NCI-H748 (cell line): ENCODE measurements at regions not wholly inside any gene's neighbourhood (a gene's known extent, or its start where the extent isn't known, plus 50 kb on each side); places are given as distances from the start of the nearest gene placed in this dataset.

Source experiments
- DNase-seq: peaks from one replicate; lab custom pipeline; 2025; ENCODE audit not compliant: unreplicated experiment; lab: John Stamatoyannopoulos, UW

GRCh38 chr5:92599217-92599810 is 981.7 kb downstream of the NR2F1-AS1 start:
- no peak for DNase-seq

GRCh38 chr5:92594031-92594430 is 987.0 kb downstream of the NR2F1-AS1 start:
- no peak for DNase-seq

- DNase-seq: no peak
Measured at GRCh38 chr5:92588876-92589275, 992.1 kb downstream of the NR2F1-AS1 start.

- no peak for DNase-seq
Measured at GRCh38 chr5:92581690-92582089, 999.3 kb downstream of the NR2F1-AS1 start.

GRCh38 chr5:92581249-92581648 is 999.8 kb downstream of the NR2F1-AS1 start:
- DNase-seq: no peak

GRCh38 chr5:92580814-92581213 is 1000.2 kb downstream of the NR2F1-AS1 start:
- no peak for DNase-seq

GRCh38 chr5:92574023-92574422 is 1007.0 kb downstream of the NR2F1-AS1 start:
- no peak for DNase-seq

GRCh38 chr5:92568522-92568921 is 1012.5 kb downstream of the NR2F1-AS1 start:
- DNase-seq: no peak

- DNase-seq: no peak
Measured at GRCh38 chr5:92567831-92568450, 1013.1 kb downstream of the NR2F1-AS1 start.

- no peak for DNase-seq
Measured at GRCh38 chr5:92566113-92566786, 1014.8 kb downstream of the NR2F1-AS1 start.

- no peak for DNase-seq
Measured at GRCh38 chr5:92565673-92566072, 1015.3 kb downstream of the NR2F1-AS1 start.

GRCh38 chr5:92562065-92562464 is 1019.0 kb downstream of the NR2F1-AS1 start:
- DNase-seq: no peak

- no peak for DNase-seq
Measured at GRCh38 chr5:92561411-92561959, 1019.5 kb downstream of the NR2F1-AS1 start.

- DNase-seq: peak; percentile 39
Measured at GRCh38 chr5:92560698-92561401, 1020.2 kb downstream of the NR2F1-AS1 start.

GRCh38 chr5:92559781-92560180 is 1021.2 kb downstream of the NR2F1-AS1 start:
- no peak for DNase-seq

GRCh38 chr5:92559331-92559730 is 1021.7 kb downstream of the NR2F1-AS1 start:
- DNase-seq: no peak

GRCh38 chr5:92556747-92557146 is 1024.3 kb downstream of the NR2F1-AS1 start:
- no peak for DNase-seq

GRCh38 chr5:92554447-92555085 is 1026.5 kb downstream of the NR2F1-AS1 start:
- DNase-seq: no peak

- no peak for DNase-seq
Measured at GRCh38 chr5:92553326-92553725, 1027.7 kb downstream of the NR2F1-AS1 start.

- DNase-seq: peak; percentile 88
Measured at GRCh38 chr5:92552206-92553160, 1028.5 kb downstream of the NR2F1-AS1 start.
